ENCODE measurements at regions not wholly inside any gene's neighbourhood (a gene's known extent, or its start where the extent isn't known, plus 50 kb on each side); places are given as distances from the start of the nearest gene placed in this dataset.

GRCh38 chr1:228552596-228553176, 65.5 kb downstream of the RNF187 start:
- H3F3A ChIP-seq (ENCODE audit: insufficient read depth, low read length) = no peaks in the 10 kb centered on the region
- no peak overlapping the region for H3K4me3 ChIP-seq (ENCODE audit: low read depth, low read length, poor library complexity, severe bottlenecking)
- H3K9me2 ChIP-seq (ENCODE audit: low read depth, low read length) = no peaks in the 10 kb centered on the region
- no peak overlapping the region for H3K9ac ChIP-seq (ENCODE audit: low read length)
- H3K79me2 ChIP-seq (ENCODE audit: insufficient read depth, low read length) = no peaks in the 10 kb centered on the region
- H3K27me3 ChIP-seq (ENCODE audit: insufficient read depth, low read length) = peaks cover 5% of the 10 kb centered on the region; the same call in 1 of the 2 replicates
- no peak overlapping the region for H3K27ac ChIP-seq (ENCODE audit: low read depth, low read length, poor library complexity, severe bottlenecking)
- no peak overlapping the region for H3K4me2 ChIP-seq (ENCODE audit: low read length)
- TF ChIP-seq CTCF (IDR thresholded peaks at IDR 0.05; ENCODE audit: low read length) (no peak), EZH2 (IDR thresholded peaks at IDR 0.05; ENCODE audit: borderline replicate concordance, low read length) (no peak)
- H2AFZ ChIP-seq (ENCODE audit: low read length) = no peak overlapping the region
- H4K20me1 ChIP-seq (ENCODE audit: insufficient read depth, low read length) = no peaks in the 10 kb centered on the region
- H3K4me1 ChIP-seq (ENCODE audit: insufficient read depth, low read length, severe bottlenecking) = no peaks in the 10 kb centered on the region
- no peaks in the 10 kb centered on the region for H3K9me3 ChIP-seq (ENCODE audit: low read length)
- no peaks in the 10 kb centered on the region for H3K36me3 ChIP-seq (ENCODE audit: insufficient read depth, low read length)

DNA sequence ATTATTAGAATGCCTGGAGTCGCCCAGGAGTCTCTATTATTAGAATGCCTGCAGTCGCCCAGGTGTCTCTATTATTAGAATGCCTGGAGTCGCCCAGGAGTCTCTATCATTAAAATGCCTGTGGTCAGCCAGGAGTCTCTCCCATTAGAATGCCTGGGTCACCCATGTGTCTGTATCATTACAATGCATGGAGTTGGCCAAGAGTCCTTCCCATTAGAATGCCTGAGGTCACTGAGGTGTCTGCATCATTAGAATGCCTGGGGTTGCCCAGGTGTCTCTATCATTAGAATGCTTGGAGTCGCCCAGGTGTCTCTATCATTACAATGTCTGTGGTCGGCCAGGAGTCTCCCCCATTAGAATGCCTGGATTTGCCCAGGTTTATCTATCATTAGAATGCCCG, 66.9 kb downstream of the RNF187 start:
- Histone ChIP-seq H3K4me1 (ENCODE audit: insufficient read depth, low read length, severe bottlenecking) (no peaks in the 10 kb centered on the region), H3K9me2 (ENCODE audit: low read depth, low read length) (no peaks in the 10 kb centered on the region), H3K36me3 (ENCODE audit: insufficient read depth, low read length) (no peaks in the 10 kb centered on the region), H3K79me2 (ENCODE audit: insufficient read depth, low read length) (no peaks in the 10 kb centered on the region), H3K4me2 (ENCODE audit: low read length) (no peak overlapping the region), H4K20me1 (ENCODE audit: insufficient read depth, low read length) (no peaks in the 10 kb centered on the region), H3K4me3 (ENCODE audit: low read depth, low read length, poor library complexity, severe bottlenecking) (no peak overlapping the region), H2AFZ (ENCODE audit: low read length) (no peak overlapping the region), H3K27ac (ENCODE audit: low read depth, low read length, poor library complexity, severe bottlenecking) (no peak overlapping the region), H3K9me3 (ENCODE audit: low read length) (no peaks in the 10 kb centered on the region), H3F3A (ENCODE audit: insufficient read depth, low read length) (no peaks in the 10 kb centered on the region), H3K9ac (ENCODE audit: low read length) (no peak overlapping the region), H3K27me3 (ENCODE audit: insufficient read depth, low read length) (peaks cover 5% of the 10 kb centered on the region; the same call in 1 of the 2 replicates)
- no peak for TF ChIP-seq CTCF (IDR thresholded peaks at IDR 0.05; ENCODE audit: low read length)
- no peak for TF ChIP-seq EZH2 (IDR thresholded peaks at IDR 0.05; ENCODE audit: borderline replicate concordance, low read length)

- Histone ChIP-seq H3K79me2 (ENCODE audit: insufficient read depth, low read length) (no peaks in the 10 kb centered on the region), H4K20me1 (ENCODE audit: insufficient read depth, low read length) (no peaks in the 10 kb centered on the region), H3K27ac (ENCODE audit: low read depth, low read length, poor library complexity, severe bottlenecking) (no peak overlapping the region), H3K4me3 (ENCODE audit: low read depth, low read length, poor library complexity, severe bottlenecking) (no peak overlapping the region), H3F3A (ENCODE audit: insufficient read depth, low read length) (no peaks in the 10 kb centered on the region), H3K27me3 (ENCODE audit: insufficient read depth, low read length) (no peaks in the 10 kb centered on the region), H3K9ac (ENCODE audit: low read length) (no peak overlapping the region), H3K9me2 (ENCODE audit: low read depth, low read length) (no peaks in the 10 kb centered on the region), H3K4me2 (ENCODE audit: low read length) (no peak overlapping the region), H3K4me1 (ENCODE audit: insufficient read depth, low read length, severe bottlenecking) (no peaks in the 10 kb centered on the region), H2AFZ (ENCODE audit: low read length) (no peak overlapping the region), H3K9me3 (ENCODE audit: low read length) (no peaks in the 10 kb centered on the region), H3K36me3 (ENCODE audit: insufficient read depth, low read length) (no peaks in the 10 kb centered on the region)
- TF ChIP-seq CTCF (IDR thresholded peaks at IDR 0.05; ENCODE audit: low read length) (no peak), EZH2 (IDR thresholded peaks at IDR 0.05; ENCODE audit: borderline replicate concordance, low read length) (no peak)
Observed at GRCh38 chr1:228555074-228555994, 68.2 kb downstream of the RNF187 start.
